NOMO-1 treated with DMSO at 0.1 percent for 48 hours (cell line): ENCODE measurements at regions not wholly inside any gene's neighbourhood (a gene's known extent, or its start where the extent isn't known, plus 50 kb on each side); places are given as distances from the start of the nearest gene placed in this dataset.
"Not testable (repeated sequence)": the region's sequence is repeated elsewhere in the genome, so short reads cannot be mapped to it uniquely, and the experiment has no call there.

Experiments
- DNase-seq: peaks from one replicate; lab custom pipeline; 2025; ENCODE audit not compliant: unreplicated experiment; lab: John Stamatoyannopoulos, UW

DNA sequence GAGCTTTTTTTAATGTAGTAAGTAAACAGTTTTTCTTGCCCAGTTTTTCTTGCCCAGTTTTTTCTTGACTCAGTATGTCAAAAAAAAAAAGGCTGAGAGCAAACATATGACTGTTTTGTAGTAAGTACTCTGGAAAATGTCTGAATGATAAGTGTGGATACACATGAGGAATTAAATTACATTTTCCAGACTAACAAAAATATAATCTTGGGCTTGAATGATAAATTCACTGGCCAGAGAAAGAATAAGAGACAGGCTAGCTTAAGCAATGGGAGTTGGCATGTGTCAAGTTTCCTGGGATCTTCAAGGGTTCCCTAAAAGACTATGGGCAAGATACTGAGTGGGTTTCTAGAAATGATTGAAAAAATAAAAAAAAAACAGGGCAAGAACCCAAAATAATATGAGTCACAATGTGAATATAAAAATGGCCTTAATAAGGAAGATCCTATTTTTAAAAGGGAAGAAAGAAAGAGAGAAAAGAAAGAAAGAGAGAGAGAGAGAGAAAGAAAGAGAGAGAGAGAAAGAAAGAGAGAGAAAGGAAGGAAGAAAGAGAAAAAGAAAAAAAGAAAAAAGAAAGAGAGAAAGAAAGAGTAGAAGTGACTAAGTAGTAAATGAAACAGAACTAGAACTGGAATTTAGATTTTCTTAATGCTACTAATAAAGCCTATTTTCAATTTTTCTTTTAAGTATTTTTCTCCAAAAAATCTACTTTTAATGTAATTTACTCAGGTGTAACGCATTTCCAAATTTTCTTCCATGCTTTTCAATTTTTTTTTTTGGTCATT lies 60.2 kb downstream of the TFPI2 start:
- DNase-seq = no peak

DNA sequence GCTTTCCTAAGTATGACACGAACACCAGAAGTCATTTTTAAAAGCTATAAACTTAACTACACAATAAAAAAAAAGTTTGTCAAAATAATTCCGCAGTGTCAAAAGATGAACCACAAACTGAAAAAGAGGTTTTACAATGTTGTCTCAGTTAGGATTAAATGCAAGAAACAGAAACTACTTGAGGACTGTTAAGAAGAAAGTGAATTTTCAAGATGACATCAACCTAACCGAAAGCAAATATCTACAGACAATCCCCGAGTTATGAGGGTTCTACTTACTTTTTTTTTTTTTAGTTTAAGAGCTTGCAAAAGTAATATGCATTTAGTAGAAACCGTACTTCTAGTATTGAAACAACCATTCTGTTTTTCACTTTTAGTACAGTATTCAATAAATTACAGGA lies 62.3 kb downstream of the TFPI2 start:
- DNase-seq = no peak

DNA sequence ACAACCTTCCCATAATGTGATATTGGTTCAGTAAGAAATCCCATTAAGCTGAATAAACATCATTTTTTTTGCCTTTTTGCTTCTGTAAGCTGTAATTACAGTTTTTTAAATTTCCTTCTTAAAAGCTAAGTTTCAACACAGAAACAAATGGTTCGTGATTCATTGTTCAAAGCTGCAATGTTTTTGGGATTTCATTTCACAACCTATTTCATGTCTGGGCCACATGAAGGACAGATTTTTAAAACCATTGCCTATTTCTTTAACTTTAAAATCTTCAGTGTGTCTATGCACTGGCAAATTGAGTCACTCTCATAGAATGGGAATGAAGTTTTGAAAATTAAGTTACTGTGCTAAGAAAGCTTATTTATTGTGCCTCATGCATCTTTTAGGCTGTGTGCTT lies 66.9 kb downstream of the TFPI2 start:
- no peak for DNase-seq

DNA sequence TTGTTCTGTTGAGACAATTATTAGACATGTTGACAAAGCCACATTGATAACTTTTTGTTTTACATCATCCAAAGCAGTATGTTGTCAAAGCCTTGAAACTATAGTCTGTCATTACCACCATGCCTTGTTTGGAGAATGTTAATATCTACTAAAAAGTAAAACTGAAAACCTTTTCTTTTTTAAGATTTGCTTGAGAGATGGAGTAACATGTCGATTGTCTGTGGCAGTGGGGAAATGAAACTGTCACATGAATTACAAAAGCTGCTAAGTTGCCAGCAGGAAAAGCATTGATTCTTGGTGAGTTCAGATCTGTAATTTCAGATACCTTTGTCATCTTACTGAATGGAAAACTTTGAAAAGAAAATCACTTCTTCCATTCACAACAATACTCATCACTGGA lies 69.1 kb downstream of the TFPI2 start:
- DNase-seq = peak; percentile 19

DNA sequence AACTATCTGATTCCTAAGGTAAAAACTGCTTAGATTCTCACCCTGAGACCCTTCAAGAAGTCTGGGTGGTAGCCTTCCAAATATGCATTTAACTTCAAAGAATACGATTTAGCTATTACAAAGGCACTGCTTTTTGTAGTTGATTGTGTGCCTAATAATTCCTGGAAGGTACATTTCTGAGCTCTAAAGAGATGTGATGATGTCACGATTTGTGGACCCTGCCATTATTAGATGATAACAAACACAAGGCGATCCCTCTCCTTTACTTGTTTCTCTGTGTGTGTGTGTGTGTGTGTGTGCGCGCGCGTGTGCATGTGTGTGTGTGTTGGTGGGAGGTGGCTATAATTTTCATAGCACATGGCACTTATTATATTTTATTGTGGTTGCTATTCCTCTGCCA lies 70.9 kb downstream of the TFPI2 start:
- no peak for DNase-seq

DNA sequence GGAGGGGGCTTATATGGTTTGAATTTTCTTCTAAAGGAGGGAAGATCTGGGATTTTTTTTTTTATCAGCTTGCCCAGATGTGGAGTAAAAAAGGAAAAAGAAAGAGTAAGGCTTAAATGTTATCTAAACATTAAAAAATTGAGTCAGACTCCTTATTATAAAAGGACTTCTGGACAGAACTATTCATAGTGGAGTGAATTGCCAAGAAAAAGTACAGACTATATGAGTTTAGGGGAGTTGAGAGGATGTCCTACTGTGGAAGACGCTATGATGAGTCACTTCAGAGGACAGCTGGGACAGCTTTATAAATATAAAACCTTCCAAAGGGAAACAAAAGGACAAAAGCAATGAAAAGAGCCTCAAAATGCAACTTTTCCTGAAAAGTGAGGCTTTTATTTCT lies 73.0 kb downstream of the TFPI2 start:
- no peak for DNase-seq

DNA sequence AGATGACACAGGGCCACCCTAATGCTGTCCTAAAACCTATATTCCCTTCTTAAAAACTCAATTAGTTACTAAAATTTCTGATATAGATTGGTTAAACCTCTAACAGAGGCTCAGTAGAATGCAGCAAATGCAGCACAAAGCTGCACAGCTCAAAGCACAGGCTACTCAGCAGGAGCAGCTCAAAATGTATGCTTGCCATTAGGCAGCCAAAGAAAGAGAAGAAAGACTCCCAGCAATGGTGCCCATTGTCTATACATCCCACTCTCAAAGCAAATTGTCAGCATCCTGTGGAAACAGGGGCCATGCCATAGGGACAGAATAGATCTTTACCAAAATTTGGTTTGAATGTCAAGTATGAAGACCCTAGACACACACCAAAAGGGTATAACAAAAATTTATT lies 73.5 kb downstream of the TFPI2 start:
- DNase-seq = no peak

DNA sequence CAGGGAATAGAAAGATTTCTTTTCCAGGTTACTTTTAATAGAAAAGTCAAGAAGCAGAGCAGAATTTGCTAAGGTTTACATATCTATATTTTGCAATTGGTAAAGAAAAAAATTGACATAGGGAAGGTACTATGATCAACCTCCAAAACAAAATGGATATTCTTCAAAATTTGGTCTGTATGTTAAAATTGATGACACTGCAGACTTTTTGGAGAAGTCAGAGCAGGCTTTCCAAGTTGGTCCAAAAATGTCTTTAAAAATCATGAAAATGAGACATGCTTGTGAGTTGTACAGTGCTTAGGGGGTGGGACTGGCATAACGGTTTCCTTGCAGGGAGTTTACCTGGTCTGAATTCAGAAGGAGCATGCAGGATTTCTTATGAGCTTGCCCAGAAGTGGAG lies 77.0 kb downstream of the TFPI2 start:
- DNase-seq = no peak

DNA sequence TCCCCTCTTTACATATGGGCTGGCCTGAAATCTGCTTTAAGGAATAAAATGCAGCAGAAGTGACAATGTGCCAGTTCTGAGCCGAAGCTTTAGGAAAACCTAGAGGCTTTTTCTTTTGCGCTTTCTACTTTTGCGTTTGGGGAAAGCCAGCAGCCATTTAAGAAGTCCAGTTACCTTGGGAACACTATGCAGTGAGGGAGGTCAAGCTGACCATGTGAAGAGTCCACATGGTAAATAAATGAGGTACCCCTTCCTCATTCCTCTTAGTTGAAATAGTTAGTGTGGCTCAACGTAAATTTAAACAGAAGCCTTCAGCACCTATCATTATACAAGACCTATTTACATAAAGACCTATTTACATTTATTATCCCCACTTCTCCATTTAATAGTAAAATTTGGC lies 78.5 kb downstream of the TFPI2 start:
- no peak for DNase-seq

DNA sequence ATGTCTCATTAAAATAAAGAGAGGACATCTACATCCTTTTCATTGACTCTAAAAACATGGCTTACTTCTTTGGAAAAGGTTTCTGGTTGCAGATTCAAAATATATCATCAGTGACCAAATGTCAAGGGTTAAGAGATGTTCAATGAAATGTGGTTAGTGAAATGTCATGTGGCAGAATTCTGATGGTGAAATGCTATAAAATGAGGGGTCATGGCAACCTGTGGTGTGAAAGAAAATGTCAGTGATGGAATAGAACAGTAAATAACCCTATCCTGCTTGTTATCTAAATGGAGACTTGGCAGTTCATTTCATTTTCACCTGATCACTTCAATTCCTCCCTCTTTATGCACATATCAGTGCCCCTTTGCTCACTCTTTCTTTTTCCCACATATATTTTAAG lies 79.4 kb downstream of the TFPI2 start:
- DNase-seq = no peak

DNA sequence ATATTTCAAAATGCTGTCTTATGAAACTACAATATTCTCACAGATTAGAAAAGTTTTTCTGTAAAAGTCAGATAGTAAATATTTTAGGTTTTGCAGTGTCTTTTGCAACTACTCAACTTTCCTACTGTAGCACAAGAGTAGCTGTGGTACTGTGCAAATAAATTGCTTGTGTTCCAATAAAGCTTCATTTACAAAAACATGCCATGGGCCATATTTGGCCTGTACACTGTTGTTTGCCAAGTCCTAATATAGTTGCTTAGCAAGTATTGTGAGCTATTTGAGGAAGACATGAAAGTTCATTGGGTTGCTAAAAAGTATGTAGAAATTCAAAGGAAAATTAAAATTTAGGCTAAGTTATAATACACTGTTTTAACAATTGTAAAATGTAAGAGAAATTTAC lies 80.0 kb downstream of the TFPI2 start:
- DNase-seq = no peak

DNA sequence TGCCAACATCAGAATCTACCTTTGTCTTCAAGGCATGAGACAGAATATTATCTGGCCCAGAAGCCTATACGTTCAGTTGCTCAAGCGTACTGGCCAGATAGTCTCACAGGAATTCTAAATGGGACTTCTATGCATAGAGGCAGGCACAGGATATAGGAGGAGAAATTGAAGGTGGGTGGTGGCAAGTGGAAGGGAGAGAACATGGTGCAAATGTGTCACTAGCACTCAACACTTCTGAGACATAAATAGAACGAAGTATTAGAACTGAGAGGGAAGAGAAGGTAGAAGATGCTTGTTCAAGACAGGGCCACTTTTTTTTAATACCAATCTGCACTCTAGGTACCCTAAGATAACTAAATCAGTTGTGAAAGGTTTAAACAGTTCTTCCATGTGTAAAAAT lies 85.8 kb downstream of the TFPI2 start:
- no peak for DNase-seq

DNA sequence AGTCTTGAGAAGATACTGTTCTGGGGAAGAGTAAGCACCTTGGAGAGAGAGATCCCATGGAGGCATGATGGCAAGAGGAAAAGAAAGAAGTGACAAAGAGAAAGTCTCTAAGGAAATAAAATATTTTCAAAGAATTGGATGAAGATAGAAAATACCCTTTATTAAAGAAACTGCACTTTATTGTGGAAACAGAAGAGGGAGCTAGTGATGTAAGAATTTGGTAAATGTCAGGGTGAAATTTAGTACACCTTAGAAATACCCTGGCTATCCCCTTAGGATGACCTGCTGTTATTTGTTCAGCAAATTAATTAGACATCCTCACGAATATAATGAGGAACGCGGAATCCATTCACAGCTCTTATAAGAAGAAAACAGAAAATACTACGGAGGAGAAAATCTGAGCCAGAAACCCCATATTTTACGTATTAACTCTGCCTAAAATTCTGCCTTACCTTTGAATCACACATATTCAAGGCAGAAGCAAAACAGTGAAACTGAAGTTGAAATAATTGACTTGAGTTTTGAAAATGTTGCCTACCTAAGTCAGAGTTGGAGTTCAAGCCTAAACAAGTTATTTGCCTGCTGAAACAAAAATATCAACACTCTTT lies 90.7 kb downstream of the TFPI2 start:
- peak; percentile 26 for DNase-seq

DNA sequence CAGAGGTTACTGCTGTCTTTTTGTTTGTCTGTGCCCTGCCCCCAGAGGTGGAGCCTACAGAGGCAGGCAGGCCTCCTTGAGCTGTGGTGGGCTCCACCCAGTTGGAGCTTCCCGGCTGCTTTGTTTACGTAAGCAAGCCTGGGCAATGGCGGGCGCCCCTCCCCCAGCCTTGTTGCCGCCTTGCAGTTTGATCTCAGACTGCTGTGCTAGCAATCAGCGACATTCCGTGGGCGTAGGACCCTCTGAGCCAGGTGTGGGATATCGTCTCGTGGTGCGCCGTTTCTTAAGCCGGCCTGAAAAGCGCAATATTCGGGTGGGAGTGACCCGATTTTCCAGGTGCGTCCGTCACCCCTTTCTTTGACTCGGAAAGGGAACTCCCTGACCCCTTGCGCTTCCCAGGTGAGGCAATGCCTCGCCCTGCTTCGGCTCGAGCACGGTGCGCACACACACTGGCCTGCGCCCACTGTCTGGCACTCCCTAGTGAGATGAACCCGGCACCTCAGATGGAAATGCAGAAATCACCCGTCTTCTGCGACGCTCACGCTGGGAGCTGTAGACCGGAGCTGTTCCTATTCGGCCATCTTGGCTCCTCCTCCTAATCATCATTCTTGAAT lies 97.4 kb downstream of the TFPI2 start:
- DNase-seq = not testable (repeated sequence)

DNA sequence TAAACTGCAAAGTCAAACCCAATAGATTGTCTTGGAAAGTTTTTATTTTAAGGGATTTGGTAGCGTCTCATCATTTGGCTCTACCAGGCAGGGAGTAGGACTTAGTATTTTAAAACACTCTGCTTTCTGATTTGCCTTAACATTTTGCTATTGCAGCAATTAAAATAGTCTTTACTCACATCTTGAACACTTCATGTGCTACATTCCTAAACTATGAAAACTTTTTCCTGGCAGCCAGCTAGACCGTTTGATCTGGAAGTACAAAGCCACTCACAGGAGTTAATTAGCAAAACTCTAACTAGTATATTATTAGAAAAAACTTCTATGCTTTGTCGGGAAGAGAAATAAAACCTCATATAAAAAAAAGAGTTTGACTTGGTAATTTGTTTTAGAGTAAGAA lies 111.4 kb downstream of the TFPI2 start:
- DNase-seq = no peak

DNA sequence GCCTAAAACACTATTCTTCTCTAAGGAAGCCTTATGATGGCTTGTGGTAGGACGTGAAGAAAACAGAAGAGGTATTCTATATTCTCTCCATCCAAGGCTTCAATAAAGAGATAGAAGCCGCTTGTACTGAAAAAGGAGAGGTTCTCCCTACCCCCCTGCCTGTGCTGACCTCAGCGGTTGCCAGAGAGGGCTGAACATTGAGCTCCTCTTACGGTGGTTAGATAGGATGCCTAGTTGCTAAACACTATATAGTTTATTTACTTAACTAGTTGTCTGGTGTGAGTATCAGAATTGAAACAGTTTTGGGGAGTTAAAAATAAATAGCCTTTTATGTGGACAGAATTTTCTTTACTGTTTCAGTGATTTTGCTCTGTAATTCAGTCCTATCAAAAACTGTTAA lies 112.2 kb downstream of the TFPI2 start:
- DNase-seq = no peak

DNA sequence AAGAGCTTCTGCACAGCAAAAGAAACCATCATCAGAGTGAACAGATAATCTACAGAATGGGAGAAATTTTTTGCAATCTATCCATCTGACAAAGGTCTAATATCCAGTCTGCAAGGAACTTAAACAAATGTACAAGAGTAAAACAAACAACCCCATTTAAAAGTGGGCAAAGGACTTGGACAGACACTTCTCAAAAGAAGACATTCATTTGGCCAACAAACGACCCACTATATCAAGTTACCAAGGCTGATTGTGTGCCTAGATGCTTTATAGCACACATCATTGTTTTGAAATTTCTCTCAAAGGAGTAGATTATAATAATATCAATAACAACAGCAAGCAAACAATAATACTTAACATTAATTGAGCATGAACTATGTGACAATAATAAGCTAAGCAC lies 117.1 kb downstream of the TFPI2 start:
- DNase-seq = no peak

DNA sequence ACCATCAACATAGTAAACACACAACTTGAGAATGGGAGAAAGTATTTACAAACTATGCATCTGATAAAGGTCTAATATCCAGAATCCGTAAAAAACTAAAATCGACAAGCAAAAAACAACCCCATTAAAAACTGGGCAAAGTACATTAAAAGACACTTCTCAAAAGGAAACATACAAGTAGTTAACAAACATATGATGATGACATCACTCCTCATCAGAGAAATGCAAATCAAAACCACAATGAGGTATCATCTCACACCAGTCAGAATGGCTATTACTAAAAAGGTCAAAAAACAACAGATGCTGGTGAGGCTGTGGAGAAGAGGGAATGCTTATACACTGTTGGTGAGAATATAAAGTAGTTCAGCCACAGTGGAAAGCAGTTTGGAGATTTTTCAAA lies 125.1 kb downstream of the TFPI2 start:
- DNase-seq = no peak

DNA sequence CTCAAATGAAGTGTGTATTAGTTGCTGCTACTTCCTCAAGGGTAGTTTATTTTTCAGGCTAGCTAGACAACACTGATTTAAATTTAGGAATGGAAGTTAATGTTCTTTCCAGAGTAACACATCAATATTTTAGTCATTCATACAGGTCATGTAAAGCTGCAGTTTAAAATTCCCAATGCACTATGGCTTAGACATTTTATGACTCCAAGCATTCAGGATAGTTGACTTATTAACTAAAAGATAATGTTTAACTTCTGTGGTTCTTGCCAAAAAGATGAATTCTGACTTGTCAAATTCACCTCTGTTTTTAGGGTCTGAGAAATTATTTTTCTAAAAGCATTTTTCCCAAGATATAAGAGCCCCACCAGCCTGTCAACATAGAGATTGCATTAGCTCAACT lies 131.9 kb downstream of the TFPI2 start:
- DNase-seq = no peak

DNA sequence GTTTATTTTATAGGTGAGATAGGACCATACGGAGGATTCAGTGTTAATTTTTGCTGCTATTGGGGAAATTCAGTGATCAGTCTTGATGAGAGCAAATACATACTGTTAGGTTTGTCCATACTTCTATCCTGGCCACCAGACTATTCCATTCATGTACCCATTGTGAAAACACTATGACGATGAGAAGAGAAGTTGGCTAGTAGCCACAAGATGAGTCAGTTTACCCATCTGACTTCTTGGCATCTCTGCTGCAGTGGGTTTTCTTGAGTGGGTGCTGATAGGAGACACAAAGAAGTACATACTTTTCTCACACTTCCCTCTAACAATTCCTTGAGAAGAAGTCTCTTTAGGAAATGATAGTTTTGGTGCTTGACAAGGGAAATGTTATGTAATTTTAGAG lies 133.1 kb downstream of the TFPI2 start:
- DNase-seq = no peak

DNA sequence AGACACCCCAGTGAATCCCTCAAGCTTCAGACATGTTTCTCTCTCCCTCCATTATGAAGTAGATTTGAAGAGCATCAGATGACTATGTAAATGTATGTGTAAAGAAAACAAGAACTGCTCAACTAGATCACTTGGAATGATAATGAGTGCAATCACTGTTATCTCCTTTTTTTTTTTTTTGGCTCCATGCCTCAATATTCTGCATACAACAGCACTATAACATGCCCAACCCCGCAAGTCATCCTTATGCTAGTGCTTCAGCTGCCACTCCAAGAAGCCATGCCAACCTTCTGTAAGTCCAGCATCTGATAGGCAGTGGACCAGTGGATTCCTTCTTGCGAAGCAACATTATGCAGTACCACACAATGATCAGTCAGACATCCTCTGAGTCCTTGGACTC lies 133.7 kb downstream of the TFPI2 start:
- no peak for DNase-seq

DNA sequence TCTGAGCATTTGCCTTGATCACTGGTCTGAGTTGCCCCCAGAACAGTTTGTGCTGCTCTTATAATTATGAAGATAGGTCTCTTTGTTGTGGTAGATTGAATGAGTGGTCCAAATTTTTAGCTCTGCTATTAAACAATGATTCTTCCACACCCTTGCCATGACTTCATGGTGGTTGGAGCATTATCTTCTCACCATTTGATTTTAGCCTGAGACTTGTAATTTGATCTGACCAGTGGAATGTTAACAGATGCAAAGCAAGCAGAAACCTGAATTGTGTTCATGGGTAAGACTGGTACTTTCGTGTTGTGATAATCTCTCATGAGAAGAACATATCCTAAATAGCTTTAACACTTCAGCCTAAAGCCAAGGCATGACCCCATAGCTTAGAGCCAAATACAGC lies 139.1 kb downstream of the TFPI2 start:
- no peak for DNase-seq

DNA sequence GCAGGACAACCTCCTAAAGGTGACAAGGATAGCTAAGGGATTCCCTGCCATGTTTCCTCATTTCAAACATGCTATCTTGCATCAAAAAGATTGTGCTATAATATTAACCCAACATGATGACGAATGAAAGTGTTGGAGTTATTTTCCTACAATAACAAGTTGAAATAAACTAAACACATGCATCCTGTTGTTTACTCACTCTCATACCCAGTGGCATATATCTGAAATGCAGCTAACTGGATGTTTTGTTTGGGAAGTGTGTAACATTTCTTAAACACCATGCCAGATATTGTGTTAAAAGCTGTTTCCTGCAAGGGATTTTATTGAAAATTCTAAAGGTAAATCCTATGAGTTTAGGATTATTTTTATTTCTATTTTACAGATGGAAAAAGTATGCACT lies 139.6 kb downstream of the TFPI2 start:
- no peak for DNase-seq
